PC-3 (cell line): ENCODE measurements at regions not wholly inside any gene's neighbourhood (a gene's known extent, or its start where the extent isn't known, plus 50 kb on each side); places are given as distances from the start of the nearest gene placed in this dataset.

ENCODE experiments used
- CTCF ChIP-seq: fragments of 300-600 bp; sonication (generic); conservative IDR thresholded peaks from 2 replicates; pipeline ENCODE4 v1.5.1; 2017; ENCODE audit warnings: antibody characterized with exemption, low read depth, mild to moderate bottlenecking, low read length
- EZH2phosphoT487 ChIP-seq: fragments of 300-600 bp; sonication (generic); IDR thresholded peaks from 2 replicates; pipeline ENCODE4 v1.6.1; 2018; ENCODE audit warnings: mild to moderate bottlenecking, antibody characterized with exemption, low read length, borderline replicate concordance

DNA sequence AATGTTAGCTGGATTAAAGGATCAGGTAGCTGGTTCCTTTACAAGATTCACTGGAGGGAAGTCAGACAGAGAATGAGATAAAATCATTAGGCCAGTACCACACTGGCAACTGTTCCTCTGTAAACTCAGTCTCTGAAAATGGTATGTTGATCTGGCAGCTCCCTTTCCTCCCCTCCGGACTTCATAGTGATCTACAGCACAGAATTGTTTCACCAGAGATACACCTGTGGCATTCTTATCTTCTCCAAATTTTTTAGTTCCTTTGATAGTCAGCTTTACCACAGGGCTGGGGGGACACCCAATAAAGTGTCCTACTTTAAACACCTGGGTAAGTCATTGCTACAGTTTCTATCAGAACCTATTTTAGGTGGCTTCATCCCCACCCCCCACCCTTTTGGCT, 304.3 kb upstream of the KCNH8 start:
- no peak for TF ChIP-seq EZH2phosphoT487
- no peak for TF ChIP-seq CTCF
